T-helper 1 cell treated with Interleukin-12 subunit alpha and Interleukin-12 subunit beta and Interleukin-4 antibody, amounts not matched to agents 30 μg/mL and 1 μg/mL, for 36 hours (primary cell): ENCODE measurements at regions not wholly inside any gene's neighbourhood (a gene's known extent, or its start where the extent isn't known, plus 50 kb on each side); places are given as distances from the start of the nearest gene placed in this dataset.
"Not testable (repeated sequence)": the region's sequence is repeated elsewhere in the genome, so short reads cannot be mapped to it uniquely, and the experiment has no call there.

Experiments
- H3K27ac Mint-ChIP-seq: one replicate; pipeline ENCODE4 v1.8.0; 2021; ENCODE audit warnings: mild to moderate bottlenecking, mixed read lengths
- H3K27me3 Mint-ChIP-seq: one replicate; pipeline ENCODE4 v1.8.0; 2021; ENCODE audit warnings: low read depth, mixed read lengths
- H3K36me3 Mint-ChIP-seq: one replicate; pipeline ENCODE4 v1.8.0; 2021; ENCODE audit warnings: low read depth, mixed read lengths
- H3K4me1 Mint-ChIP-seq: one replicate; pipeline ENCODE4 v1.8.0; 2021; ENCODE audit warnings: low read depth, mixed read lengths
- H3K4me3 Mint-ChIP-seq: one replicate; pipeline ENCODE4 v1.8.0; 2021; ENCODE audit warnings: mild to moderate bottlenecking, moderate library complexity, mixed read lengths
- H3K9me3 Mint-ChIP-seq: one replicate; pipeline ENCODE4 v1.8.0; 2021; ENCODE audit warnings: mixed read lengths

DNA sequence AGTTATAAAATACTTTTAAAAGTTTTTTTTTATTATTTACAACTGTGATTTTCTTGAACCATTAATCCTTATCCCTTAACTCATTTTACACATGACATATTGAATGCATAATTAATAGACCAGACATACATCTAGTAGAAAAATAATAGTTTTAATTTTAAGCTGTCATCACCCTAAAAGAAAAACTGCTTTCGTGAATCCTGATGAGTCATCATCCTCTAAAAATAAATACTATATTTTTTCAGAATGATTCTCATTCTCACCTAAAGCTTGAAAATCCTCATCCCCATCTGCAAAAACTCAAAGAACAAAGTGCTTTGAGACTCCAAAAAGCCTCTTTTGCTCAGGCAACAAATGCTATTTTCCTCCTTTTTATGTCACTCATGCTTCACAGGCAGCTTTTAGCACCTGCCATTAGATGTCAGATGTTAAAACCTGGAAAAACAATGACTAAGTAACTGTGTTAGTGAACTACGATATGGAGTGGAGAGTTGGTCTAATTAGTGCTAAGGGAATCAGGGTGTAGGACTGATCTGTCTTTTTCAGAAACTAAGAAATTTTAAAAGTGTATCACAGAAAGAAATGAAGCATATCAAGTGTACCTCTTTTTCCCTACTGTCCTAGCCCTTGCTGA is 297.6 kb downstream of the TMX3 start:
- no peaks in the 10 kb centered on the region for H3K36me3 Mint-ChIP-seq
- H3K4me1 Mint-ChIP-seq, result no peaks in the 10 kb centered on the region
- H3K9me3 Mint-ChIP-seq, result no peaks in the 10 kb centered on the region
- H3K27me3 Mint-ChIP-seq, result no peaks in the 10 kb centered on the region
- no peak overlapping the region for H3K27ac Mint-ChIP-seq
- H3K4me3 Mint-ChIP-seq, result no peak overlapping the region

DNA sequence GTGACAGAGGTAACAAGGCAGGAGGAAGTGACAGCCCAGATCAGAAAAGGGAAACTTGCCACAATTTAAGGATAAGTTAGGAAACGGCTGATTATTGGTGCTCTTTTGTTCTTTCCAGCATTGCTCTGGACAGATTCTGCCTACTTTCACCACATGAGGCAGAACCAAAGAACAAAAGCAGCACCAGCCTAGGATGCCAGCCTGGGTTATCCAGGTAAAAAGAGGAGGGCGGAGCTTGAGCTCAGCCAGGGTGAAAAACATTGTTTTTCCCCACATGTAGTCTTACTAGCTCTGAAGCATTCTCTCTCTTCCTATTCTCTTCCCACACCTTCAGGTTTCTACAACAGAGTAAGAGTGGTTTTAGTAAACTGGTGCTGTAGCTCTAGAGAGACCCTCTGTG is 300.5 kb downstream of the TMX3 start:
- no peaks in the 10 kb centered on the region for H3K4me1 Mint-ChIP-seq
- H3K36me3 Mint-ChIP-seq, result no peaks in the 10 kb centered on the region
- no peaks in the 10 kb centered on the region for H3K27me3 Mint-ChIP-seq
- no peak overlapping the region for H3K4me3 Mint-ChIP-seq
- no peaks in the 10 kb centered on the region for H3K9me3 Mint-ChIP-seq
- no peak overlapping the region for H3K27ac Mint-ChIP-seq

DNA sequence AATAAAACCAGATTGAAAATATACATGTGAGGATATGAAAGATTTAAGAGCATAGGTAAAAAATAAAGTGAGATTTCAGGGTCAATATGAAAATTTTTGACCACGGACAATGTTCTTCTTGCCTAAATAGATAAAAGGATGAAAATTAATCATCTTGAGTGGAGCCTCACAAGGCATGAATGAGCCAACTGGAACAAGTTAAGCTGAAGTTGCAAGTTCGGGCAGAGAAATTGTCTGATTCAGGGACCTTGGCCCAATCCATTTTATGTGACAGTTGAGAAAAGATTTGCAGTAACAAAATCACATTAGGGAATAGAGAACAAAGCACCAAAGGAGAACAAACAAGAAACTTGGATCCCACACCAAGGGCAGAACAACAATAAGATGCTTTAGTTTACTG is 305.3 kb downstream of the TMX3 start:
- Mint-ChIP-seq H3K9me3 (no peaks in the 10 kb centered on the region), H3K4me1 (no peaks in the 10 kb centered on the region), H3K27me3 (no peaks in the 10 kb centered on the region), H3K27ac (no peak overlapping the region), H3K36me3 (no peaks in the 10 kb centered on the region), H3K4me3 (no peak overlapping the region)

DNA sequence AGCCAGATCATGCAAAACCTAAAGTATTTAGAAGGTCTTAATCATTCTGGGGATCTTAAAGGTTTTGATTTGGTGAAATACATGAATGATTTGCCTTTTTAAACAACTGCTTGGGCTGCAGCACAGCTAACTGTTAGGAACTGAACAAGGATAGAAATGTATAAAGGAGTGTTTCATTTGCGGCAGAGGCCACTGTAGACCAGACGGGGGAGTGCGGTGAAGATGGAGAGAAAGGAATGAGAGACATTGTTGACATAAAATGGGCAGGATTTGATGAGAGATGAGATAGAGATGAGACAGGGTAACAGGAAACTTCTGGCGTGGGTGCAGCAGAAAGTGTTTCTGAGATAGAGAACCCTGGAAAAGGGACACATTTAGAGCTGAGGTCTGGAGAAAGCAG is 308.1 kb downstream of the TMX3 start:
- H3K27me3 Mint-ChIP-seq, result no peaks in the 10 kb centered on the region
- H3K27ac Mint-ChIP-seq, result no peak overlapping the region
- no peaks in the 10 kb centered on the region for H3K9me3 Mint-ChIP-seq
- H3K4me1 Mint-ChIP-seq, result no peaks in the 10 kb centered on the region
- H3K4me3 Mint-ChIP-seq, result no peak overlapping the region
- H3K36me3 Mint-ChIP-seq, result no peaks in the 10 kb centered on the region

DNA sequence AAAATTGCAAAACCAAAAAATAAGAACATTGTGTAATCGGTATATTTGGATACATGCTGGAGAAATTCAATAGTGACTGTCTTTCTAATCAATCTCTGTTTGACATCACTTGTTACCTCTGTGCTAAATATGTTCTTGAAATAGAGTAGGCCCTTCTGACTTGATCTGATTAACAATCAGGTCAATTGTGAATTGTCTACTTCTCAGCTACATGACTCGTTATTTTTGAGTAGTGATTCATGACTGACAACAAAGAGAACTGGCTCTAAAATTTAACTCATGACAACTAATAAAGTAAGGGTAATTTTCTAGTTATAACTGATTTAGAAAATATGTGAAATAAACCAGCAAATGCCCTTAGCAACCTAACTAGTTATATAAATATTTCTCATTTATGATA is 312.1 kb downstream of the TMX3 start:
- H3K4me1 Mint-ChIP-seq, result no peaks in the 10 kb centered on the region
- H3K27ac Mint-ChIP-seq, result no peak overlapping the region
- no peaks in the 10 kb centered on the region for H3K36me3 Mint-ChIP-seq
- H3K27me3 Mint-ChIP-seq, result no peaks in the 10 kb centered on the region
- no peaks in the 10 kb centered on the region for H3K9me3 Mint-ChIP-seq
- H3K4me3 Mint-ChIP-seq, result no peak overlapping the region

DNA sequence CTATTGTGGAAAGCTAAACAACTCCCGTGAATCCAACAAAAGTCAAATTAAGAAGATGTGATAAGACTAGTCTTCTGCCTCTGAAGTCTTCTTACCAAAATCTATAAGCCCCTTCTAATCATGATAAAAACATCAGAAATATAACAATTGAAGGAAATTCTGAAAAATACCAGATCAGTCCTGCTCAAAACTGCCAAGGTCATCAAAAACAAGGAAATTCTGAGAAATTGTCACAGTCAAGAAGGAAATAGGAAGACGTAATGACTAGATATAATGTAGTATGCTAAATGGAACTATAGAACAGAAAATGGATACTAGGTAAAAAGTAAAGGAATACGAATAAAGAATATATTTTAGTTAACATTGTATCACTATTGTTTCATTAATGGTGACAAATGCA is 314.0 kb downstream of the TMX3 start:
- Mint-ChIP-seq H3K27ac (no peak overlapping the region), H3K4me3 (no peak overlapping the region), H3K9me3 (no peaks in the 10 kb centered on the region), H3K4me1 (no peaks in the 10 kb centered on the region), H3K27me3 (no peaks in the 10 kb centered on the region), H3K36me3 (no peaks in the 10 kb centered on the region)

DNA sequence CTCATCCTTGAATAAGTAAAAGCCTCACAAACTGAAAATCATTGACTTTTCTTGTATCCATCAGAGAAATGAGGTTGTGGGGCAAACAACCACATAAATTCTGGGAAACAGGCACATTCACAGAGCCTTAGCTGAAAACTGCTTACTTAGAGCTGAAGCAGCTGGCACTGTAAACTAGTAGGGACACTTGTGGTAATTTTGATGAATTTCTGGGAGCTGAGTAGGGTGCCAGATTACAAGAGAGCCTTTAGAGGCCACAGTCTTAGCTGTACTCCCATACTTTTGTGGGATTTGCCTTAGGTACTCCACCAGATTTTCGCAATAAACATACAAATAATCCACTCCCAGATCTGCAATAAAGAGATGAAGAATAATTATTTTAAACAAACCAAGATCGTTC is 315.2 kb downstream of the TMX3 start:
- no peaks in the 10 kb centered on the region for H3K27me3 Mint-ChIP-seq
- no peaks in the 10 kb centered on the region for H3K36me3 Mint-ChIP-seq
- no peaks in the 10 kb centered on the region for H3K4me1 Mint-ChIP-seq
- no peaks in the 10 kb centered on the region for H3K9me3 Mint-ChIP-seq
- no peak overlapping the region for H3K27ac Mint-ChIP-seq
- H3K4me3 Mint-ChIP-seq, result no peak overlapping the region

DNA sequence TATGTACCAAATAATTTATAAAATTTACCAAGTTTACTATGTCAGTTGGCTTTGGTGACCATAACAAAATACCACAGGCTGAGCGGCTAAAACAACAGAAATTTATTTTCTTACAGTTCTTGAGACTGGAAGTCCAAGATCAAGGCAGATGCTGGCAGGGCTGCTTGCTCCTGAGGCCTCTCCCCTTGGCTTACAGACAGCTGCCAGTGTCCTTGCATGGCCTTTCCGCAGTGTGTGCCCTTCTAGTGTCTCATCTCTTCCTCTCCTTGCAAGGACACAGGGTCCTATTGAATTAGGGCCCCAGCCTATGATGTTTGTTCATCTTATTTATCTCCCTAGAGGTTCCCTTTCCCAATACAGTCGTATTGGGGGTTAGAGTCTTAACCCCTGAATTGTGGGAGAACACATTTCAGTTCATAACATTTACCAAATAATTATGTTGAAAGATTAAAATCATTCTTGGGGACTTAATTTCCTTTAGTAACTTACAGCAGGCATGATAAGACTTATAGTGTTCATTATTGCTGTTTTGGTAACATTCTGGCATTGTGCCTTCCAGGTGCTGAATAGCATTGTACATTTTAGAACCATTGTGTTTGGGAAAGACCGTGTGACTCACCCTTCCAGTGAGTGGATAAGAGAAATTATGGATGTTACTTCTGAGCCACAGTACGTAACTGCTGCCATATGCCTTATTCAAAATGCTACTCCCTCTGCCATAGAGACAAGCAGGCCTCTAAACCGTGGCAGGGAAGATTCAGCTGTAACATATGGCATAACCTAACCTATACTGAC is 317.5 kb downstream of the TMX3 start:
- Mint-ChIP-seq H3K9me3 (no peaks in the 10 kb centered on the region), H3K4me1 (no peaks in the 10 kb centered on the region), H3K27ac (no peak overlapping the region), H3K4me3 (no peak overlapping the region), H3K36me3 (no peaks in the 10 kb centered on the region), H3K27me3 (no peaks in the 10 kb centered on the region)

DNA sequence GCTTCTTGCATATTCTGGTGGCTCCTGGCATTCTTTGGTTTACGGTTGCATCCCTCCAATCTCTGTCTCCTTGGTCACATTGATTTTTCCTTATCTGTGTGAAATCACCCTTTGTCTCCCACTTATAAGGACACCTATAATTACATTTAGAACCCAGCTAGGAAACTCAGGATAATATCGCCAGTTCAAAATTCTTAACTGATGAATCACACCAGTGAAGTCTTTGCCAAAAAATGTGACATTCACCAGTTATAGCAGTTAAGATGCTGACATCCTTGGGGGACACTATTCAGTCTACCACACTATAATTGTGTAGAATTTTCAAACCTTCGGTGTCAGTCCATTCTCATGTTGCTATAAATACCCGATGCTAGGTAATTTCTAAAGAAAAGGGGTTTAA is 320.2 kb downstream of the TMX3 start:
- Mint-ChIP-seq H3K4me1 (no peaks in the 10 kb centered on the region), H3K27ac (no peak overlapping the region), H3K36me3 (no peaks in the 10 kb centered on the region), H3K9me3 (no peaks in the 10 kb centered on the region), H3K27me3 (no peaks in the 10 kb centered on the region), H3K4me3 (no peak overlapping the region)

DNA sequence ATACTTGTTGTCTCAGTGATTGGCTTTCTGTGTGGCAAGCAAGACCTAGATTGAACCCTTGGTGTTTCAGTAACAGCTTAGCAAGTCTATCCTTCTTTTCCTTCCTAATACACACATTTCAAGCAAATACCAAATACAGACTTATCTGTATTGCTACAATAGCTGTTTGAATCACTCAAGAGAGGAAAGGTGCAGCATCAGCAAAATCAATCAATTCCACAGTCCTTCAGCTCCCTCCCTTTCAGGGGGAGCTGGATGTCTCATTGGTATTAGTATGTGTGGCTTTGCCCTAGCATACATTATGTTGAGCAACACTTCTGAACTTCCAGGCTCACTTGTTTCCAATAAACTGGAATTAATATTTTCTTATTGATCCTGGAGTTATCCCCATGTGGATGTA is 323.1 kb downstream of the TMX3 start:
- no peaks in the 10 kb centered on the region for H3K36me3 Mint-ChIP-seq
- H3K4me1 Mint-ChIP-seq, result no peaks in the 10 kb centered on the region
- H3K4me3 Mint-ChIP-seq, result no peak overlapping the region
- H3K9me3 Mint-ChIP-seq, result no peaks in the 10 kb centered on the region
- H3K27me3 Mint-ChIP-seq, result no peaks in the 10 kb centered on the region
- H3K27ac Mint-ChIP-seq, result no peak overlapping the region

DNA sequence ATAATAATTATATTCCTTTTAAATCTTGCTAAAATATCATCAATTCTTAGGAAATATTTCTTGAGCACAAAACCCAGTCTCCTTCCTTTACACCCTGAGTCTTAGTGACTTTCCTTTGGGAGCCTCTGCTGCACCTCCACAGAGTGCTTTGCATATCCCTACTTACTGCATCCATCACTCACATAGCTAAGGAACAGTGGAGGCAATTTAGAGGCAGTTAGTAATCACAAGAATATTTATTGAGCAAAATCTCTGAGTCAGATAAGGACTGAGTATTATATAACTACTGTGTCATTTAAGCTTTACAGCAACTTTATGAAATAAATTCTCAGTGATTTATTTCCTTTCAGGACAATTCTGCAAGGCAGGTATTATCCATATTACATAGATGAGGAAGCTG is 327.7 kb downstream of the TMX3 start:
- Mint-ChIP-seq H3K9me3 (no peaks in the 10 kb centered on the region), H3K27ac (no peak overlapping the region), H3K4me1 (no peaks in the 10 kb centered on the region), H3K27me3 (no peaks in the 10 kb centered on the region), H3K4me3 (no peak overlapping the region), H3K36me3 (no peaks in the 10 kb centered on the region)

DNA sequence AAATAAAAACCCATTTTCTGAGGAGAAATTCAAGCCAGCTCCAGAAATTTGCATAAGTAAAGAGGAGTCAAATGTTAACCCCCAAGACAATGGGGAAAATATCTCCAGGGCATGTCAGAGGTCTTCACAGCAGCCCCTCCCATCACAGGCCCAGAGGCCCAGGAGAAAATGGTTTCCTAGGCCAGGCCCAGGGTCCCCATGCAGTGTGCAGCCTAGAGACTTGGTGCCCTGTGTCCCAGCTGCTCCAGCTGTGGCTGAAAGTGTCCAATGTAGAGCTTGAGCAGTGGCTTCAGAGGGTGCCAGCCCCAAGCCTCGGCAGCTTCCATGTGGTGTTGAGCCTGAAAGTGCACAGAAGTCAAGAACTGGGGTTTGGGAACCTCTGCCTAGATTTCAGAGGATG is 330.9 kb downstream of the TMX3 start:
- not testable (repeated sequence) for H3K36me3 Mint-ChIP-seq, H3K27ac Mint-ChIP-seq, H3K4me3 Mint-ChIP-seq, H3K9me3 Mint-ChIP-seq, H3K27me3 Mint-ChIP-seq, H3K4me1 Mint-ChIP-seq

DNA sequence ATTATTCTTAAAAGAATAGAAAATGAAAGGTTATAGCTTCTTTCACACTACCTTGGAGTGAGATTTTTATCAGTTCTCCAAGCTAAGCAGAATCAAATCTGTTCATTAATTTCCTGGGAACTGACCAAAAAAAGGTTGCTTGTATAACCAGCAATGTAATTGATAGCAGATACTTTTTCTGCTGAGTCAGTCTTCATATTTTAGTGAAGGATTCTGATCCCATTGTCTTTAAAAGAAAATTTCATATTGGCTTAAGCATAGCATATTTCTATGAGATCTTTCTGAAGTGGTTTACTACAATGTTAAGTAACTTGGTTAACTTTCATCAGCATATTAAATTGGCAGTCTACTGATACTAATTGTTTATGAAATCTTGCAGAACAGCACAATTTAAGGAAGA is 338.0 kb downstream of the TMX3 start:
- H3K9me3 Mint-ChIP-seq, result no peaks in the 10 kb centered on the region
- H3K4me3 Mint-ChIP-seq, result no peak overlapping the region
- no peaks in the 10 kb centered on the region for H3K27me3 Mint-ChIP-seq
- H3K27ac Mint-ChIP-seq, result no peak overlapping the region
- no peaks in the 10 kb centered on the region for H3K36me3 Mint-ChIP-seq
- no peaks in the 10 kb centered on the region for H3K4me1 Mint-ChIP-seq

DNA sequence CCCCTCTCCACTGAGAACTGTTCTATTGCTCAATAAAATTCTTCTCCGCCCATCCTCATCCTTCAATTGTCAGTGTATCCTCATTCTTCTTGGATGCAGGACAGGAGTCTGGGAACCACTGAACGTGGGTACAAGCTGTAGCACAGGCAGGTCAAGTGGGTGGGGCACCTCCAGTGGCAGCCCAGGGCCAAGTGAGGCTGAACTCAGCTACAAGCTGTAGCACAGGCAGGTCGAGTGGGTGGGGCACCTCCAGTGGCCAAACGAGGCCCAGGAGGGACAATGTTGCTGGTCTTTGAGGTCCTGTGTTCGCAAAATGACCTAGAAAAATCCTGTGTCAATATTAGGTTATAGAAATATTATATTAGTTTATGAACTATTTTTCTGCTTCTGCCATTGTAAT is 352.0 kb downstream of the TMX3 start:
- no peaks in the 10 kb centered on the region for H3K36me3 Mint-ChIP-seq
- H3K4me3 Mint-ChIP-seq, result no peak overlapping the region
- H3K4me1 Mint-ChIP-seq, result no peaks in the 10 kb centered on the region
- H3K9me3 Mint-ChIP-seq, result no peaks in the 10 kb centered on the region
- no peaks in the 10 kb centered on the region for H3K27me3 Mint-ChIP-seq
- no peak overlapping the region for H3K27ac Mint-ChIP-seq

DNA sequence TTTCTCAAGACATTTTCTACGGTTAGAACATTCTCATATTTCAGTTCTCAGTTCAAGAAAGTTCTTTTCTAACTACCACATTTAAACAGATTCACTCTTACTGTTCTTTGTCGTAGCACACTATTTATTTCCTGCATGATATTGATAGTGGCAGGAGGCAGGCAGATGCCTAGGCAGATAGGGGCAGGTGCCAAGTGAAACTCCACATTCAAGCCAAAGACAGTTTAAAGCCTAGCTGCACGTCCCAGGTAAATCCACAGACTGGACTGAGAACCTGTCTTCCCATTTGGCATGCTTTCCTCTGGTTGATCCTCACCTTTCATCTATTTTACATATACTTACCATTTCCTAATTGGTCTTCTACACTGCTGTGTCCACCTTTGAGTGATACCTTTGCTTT is 359.3 kb downstream of the TMX3 start:
- Mint-ChIP-seq H3K27ac (no peak overlapping the region), H3K27me3 (no peaks in the 10 kb centered on the region), H3K36me3 (no peaks in the 10 kb centered on the region), H3K4me3 (no peak overlapping the region), H3K9me3 (peaks cover 6% of the 10 kb centered on the region), H3K4me1 (no peaks in the 10 kb centered on the region)
